Neural cell (in vitro differentiated cells): ENCODE measurements at regions not wholly inside any gene's neighbourhood (a gene's known extent, or its start where the extent isn't known, plus 50 kb on each side); places are given as distances from the start of the nearest gene placed in this dataset.

ENCODE experiments used
- CTCF ChIP-seq: fragments of 450-650 bp; IDR thresholded peaks from 2 replicates; pipeline ENCODE4 v1.5.1; 2014; ENCODE audit warnings: antibody characterized with exemption, mild to moderate bottlenecking, moderate library complexity; ENCODE audit not compliant: poor library complexity, severe bottlenecking
- EP300 ChIP-seq: fragments of 450-650 bp; conservative IDR thresholded peaks from 2 replicates; pipeline ENCODE4 v1.6.1; 2014; ENCODE audit warnings: antibody characterized with exemption, mild to moderate bottlenecking, moderate library complexity; ENCODE audit not compliant: poor library complexity, severe bottlenecking
- EZH2 ChIP-seq: fragments of 200-600, 300-800 bp; shearing (Covaris generic), sonication (generic); IDR thresholded peaks from 2 replicates; pipeline ENCODE4 v1.6.1; 2014; ENCODE audit warnings: antibody characterized with exemption, low read length, borderline replicate concordance, mild to moderate bottlenecking; ENCODE audit not compliant: insufficient read depth, poor library complexity, severe bottlenecking
- MXI1 ChIP-seq: fragments of 450-650 bp; conservative IDR thresholded peaks from 2 replicates; pipeline ENCODE4 v1.6.1; 2014; ENCODE audit warnings: antibody characterized with exemption, mild to moderate bottlenecking; ENCODE audit not compliant: poor library complexity, severe bottlenecking
- POLR2AphosphoS5 ChIP-seq: IDR thresholded peaks from 2 replicates; pipeline ENCODE4 v1.6.1; 2012
- REST ChIP-seq: IDR thresholded peaks from 2 replicates; pipeline ENCODE4 v1.6.1; 2012; ENCODE audit warnings: borderline replicate concordance

GRCh38 chr12:68411371-68411770, 79.2 kb upstream of the MDM1 start:
- TF ChIP-seq CTCF: no peak
- no peak for TF ChIP-seq EZH2
- no peak for TF ChIP-seq POLR2AphosphoS5
- TF ChIP-seq EP300: no peak
- TF ChIP-seq MXI1: no peak
- no peak for TF ChIP-seq REST
